Keratinocyte (primary cell): ENCODE measurements at regions not wholly inside any gene's neighbourhood (a gene's known extent, or its start where the extent isn't known, plus 50 kb on each side); places are given as distances from the start of the nearest gene placed in this dataset.

Experiments used
- DNase-seq: peaks from one replicate; pipeline ENCODE4 v3.0.0-alpha.2; 2011; ENCODE audit warnings: low read depth, missing footprints, low spot score
- FAIRE-seq: peaks from 2 replicates; lab custom pipeline; 2011; peaks lifted over from hg19 to GRCh38; lab: Jason Lieb, UNC
- H2AFZ ChIP-seq: 2 replicates; pipeline ENCODE4 v1.6.0; 2012; ENCODE audit warnings: low read length, control low read depth, inconsistent platforms; ENCODE audit not compliant: control insufficient read depth
- H3K27ac ChIP-seq: 2 replicates; pipeline ENCODE4 v1.5.1; 2011; ENCODE audit warnings: low read length; ENCODE audit not compliant: control insufficient read depth, insufficient read depth
- H3K27me3 ChIP-seq: 3 replicates; pipeline ENCODE4 v1.6.0; 2011; ENCODE audit warnings: low read length; ENCODE audit not compliant: control insufficient read depth, insufficient read depth; ENCODE audit errors: extremely low read depth
- H3K36me3 ChIP-seq, 2 experiments: 2 replicates in 1 of 2; 3 replicates in 1 of 2; pipeline ENCODE4 v1.5.1; 2011; ENCODE audit warnings: low read length in 2 of 2, mild to moderate bottlenecking in 1 of 2; ENCODE audit not compliant: control insufficient read depth in 2 of 2, insufficient read depth in 2 of 2; ENCODE audit errors: extremely low read depth in 1 of 2
- H3K4me1 ChIP-seq: 3 replicates; pipeline ENCODE4 v1.5.1; 2011; ENCODE audit warnings: low read length; ENCODE audit not compliant: control insufficient read depth, insufficient read depth; ENCODE audit errors: extremely low read depth
- H3K4me2 ChIP-seq: 3 replicates; pipeline ENCODE4 v1.6.0; 2011; ENCODE audit warnings: low read depth, low read length; ENCODE audit not compliant: control insufficient read depth, insufficient read depth; ENCODE audit errors: extremely low read depth
- H3K4me3 ChIP-seq, 3 experiments: fragments of 200-600 bp in 1 of 3; sonication (generic) in 1 of 3; 2 replicates in 2 of 3; 3 replicates in 1 of 3; pipeline ENCODE4 v1.5.1; 2011 to 2016; ENCODE audit warnings: low read length in 3 of 3, mild to moderate bottlenecking in 3 of 3, control low read depth in 2 of 3, inconsistent platforms in 1 of 3, low read depth in 1 of 3, mixed read lengths in 1 of 3, mixed run types in 1 of 3, moderate library complexity in 1 of 3; ENCODE audit not compliant: control insufficient read depth in 2 of 3, insufficient read depth in 2 of 3; ENCODE audit errors: extremely low read depth in 1 of 3
- H3K79me2 ChIP-seq: 2 replicates; pipeline ENCODE4 v1.6.0; 2012; ENCODE audit warnings: low read length; ENCODE audit not compliant: control insufficient read depth, insufficient read depth
- H3K9ac ChIP-seq: 3 replicates; pipeline ENCODE4 v1.6.0; 2011; ENCODE audit warnings: low read length; ENCODE audit not compliant: control insufficient read depth, insufficient read depth; ENCODE audit errors: extremely low read depth
- H3K9me1 ChIP-seq: 3 replicates; pipeline ENCODE4 v1.6.0; 2011; ENCODE audit warnings: low read length; ENCODE audit not compliant: control insufficient read depth, insufficient read depth; ENCODE audit errors: extremely low read depth
- H3K9me3 ChIP-seq: 2 replicates; pipeline ENCODE4 v1.5.1; 2012; ENCODE audit warnings: low read depth, low read length; ENCODE audit not compliant: control insufficient read depth
- H4K20me1 ChIP-seq: 3 replicates; pipeline ENCODE4 v1.6.0; 2011; ENCODE audit warnings: low read length; ENCODE audit not compliant: control insufficient read depth, insufficient read depth; ENCODE audit errors: extremely low read depth
- EZH2 ChIP-seq: IDR thresholded peaks from one replicate; pipeline ENCODE4 v1.6.1; 2012; ENCODE audit warnings: inconsistent platforms, mild to moderate bottlenecking, low read length, moderate library complexity
- dilution Hi-C: fragments of 300-500 bp; cut with MboI; formaldehyde crosslinking; loops from one replicate; pipeline ENCODE4 v1.7.0; 2020; ENCODE audit warnings: low sequenced_read_pairs; ENCODE audit not compliant: extremely low pct_ligation_motif_present
- TF ChIP-seq, protein P1 (sequence below), 3 experiments: IDR thresholded peaks in 1 of 3; conservative IDR thresholded peaks in 1 of 3; optimal IDR thresholded peaks in 1 of 3; 2 replicates in 2 of 3; 3 replicates in 1 of 3; pipeline versions ENCODE3 to v1.5.1; 2011; ENCODE audit warnings: low read length in 3 of 3, mild to moderate bottlenecking in 3 of 3, moderate library complexity in 2 of 3, control low read depth in 1 of 3, inconsistent platforms in 1 of 3; ENCODE audit not compliant: insufficient read depth in 2 of 3; ENCODE audit errors: extremely low read depth in 1 of 3

DNA sequence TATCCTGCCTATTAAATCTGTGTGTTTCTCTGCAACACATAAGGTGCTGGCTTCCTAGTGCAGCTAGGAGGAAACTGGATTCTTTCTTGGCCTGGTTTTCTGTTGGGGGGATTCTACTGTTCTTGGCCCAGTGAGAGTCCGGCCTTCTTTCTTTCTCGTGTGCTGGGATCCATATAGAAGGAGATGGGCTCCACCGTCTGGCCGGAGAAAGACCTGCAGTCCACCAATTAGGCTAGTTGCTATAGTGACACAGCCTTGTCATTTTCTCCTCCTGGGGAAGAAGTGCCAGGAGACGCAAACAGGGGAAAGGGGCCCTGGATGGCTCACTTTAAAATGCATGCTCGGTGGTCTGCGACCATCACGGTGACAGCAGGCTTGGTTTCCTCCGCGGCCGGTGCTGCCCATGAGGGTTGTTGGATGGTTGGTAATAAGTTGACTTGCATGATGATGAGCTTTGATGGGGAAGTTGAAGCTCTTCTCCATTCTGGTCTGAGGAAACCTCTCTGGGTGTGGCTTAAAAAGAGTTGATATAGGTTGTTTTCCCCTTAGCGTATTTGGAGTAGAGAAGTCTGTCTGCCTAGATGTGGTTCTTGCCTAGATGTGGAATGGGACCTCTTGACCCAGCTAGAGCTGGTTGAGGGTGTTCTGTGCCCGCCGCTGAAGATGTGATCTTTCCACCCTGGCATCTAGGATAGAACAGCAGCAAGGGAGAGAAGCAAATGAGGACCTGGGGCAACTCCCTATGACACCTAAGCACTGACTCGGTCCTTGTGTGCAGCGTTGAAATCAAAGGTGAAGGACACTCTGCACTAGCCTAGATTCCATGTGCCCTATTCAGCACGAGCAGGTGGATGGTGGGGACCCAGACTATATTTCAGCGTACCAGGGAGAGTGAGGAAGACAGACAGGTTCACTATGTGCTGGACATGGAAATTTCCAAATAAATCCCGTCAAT lies 1335.0 kb downstream of the BRD1 start:
- H3K9me1 ChIP-seq = no peaks in the 10 kb centered on the region
- H3K4me2 ChIP-seq = no peak overlapping the region
- dilution Hi-C loops = no loop called here
- H3K9ac ChIP-seq = no peak overlapping the region
- H3K4me3 ChIP-seq = no peak overlapping the region
- no peak for DNase-seq
- FAIRE-seq = no peak
- no peak overlapping the region for H3K27ac ChIP-seq
- H3K27me3 ChIP-seq = peaks cover 37% of the 10 kb centered on the region
- H2AFZ ChIP-seq = no peak overlapping the region
- no peaks in the 10 kb centered on the region for H3K79me2 ChIP-seq
- no peaks in the 10 kb centered on the region for H3K36me3 ChIP-seq
- H3K9me3 ChIP-seq = no peaks in the 10 kb centered on the region
- no peaks in the 10 kb centered on the region for H4K20me1 ChIP-seq
- no peak for TF ChIP-seq EZH2
- TF ChIP-seq, protein P1, sequence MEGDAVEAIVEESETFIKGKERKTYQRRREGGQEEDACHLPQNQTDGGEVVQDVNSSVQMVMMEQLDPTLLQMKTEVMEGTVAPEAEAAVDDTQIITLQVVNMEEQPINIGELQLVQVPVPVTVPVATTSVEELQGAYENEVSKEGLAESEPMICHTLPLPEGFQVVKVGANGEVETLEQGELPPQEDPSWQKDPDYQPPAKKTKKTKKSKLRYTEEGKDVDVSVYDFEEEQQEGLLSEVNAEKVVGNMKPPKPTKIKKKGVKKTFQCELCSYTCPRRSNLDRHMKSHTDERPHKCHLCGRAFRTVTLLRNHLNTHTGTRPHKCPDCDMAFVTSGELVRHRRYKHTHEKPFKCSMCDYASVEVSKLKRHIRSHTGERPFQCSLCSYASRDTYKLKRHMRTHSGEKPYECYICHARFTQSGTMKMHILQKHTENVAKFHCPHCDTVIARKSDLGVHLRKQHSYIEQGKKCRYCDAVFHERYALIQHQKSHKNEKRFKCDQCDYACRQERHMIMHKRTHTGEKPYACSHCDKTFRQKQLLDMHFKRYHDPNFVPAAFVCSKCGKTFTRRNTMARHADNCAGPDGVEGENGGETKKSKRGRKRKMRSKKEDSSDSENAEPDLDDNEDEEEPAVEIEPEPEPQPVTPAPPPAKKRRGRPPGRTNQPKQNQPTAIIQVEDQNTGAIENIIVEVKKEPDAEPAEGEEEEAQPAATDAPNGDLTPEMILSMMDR (optimal IDR thresholded peaks at IDR 0.05 in 1 of 3, IDR thresholded peaks at IDR 0.05 in 1 of 3, conservative IDR thresholded peaks at IDR 0.05 in 1 of 3; ENCODE audit: extremely low read depth in 1 of 3, insufficient read depth in 2 of 3, low read length in 3 of 3) = peak; percentile 78 to 91 (median 82)
- H3K4me1 ChIP-seq = no peaks in the 10 kb centered on the region

DNA sequence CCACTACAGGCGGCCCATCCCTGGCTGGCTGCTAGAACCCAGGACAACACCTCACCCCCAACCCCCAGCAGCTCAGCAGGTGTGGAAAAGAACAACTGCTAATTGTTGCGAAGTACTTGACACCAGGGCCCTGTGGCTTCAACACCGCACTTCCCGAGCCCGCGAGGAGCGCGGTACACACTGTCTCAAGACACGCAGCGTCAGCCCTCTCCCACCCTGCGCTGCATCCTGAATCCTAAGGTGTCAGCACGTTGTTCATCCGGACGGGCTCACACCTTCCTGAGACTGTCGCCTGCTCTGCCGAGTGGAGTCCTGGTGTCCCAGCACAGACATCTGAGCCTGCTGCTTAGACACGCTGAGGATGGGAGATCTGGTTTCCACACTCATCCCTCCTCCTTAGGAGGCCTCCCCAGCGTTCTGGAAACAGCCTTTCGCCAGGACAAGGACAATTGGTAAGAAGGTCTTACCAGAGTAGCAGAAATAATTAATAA lies 1336.2 kb downstream of the BRD1 start:
- H3K4me1 ChIP-seq = no peaks in the 10 kb centered on the region
- DNase-seq = no peak
- FAIRE-seq = no peak
- H3K36me3 ChIP-seq = no peaks in the 10 kb centered on the region
- H3K9ac ChIP-seq = no peak overlapping the region
- H3K4me3 ChIP-seq = no peak overlapping the region
- H3K9me1 ChIP-seq = no peaks in the 10 kb centered on the region
- no peak overlapping the region for H3K4me2 ChIP-seq
- dilution Hi-C loops = no loop called here
- no peak overlapping the region for H3K27ac ChIP-seq
- TF ChIP-seq, protein P1 (optimal IDR thresholded peaks at IDR 0.05 in 1 of 3, IDR thresholded peaks at IDR 0.05 in 1 of 3, conservative IDR thresholded peaks at IDR 0.05 in 1 of 3; ENCODE audit: extremely low read depth in 1 of 3, insufficient read depth in 2 of 3, low read length in 3 of 3) = no peak
- no peak for TF ChIP-seq EZH2
- no peaks in the 10 kb centered on the region for H3K79me2 ChIP-seq
- H3K9me3 ChIP-seq = no peaks in the 10 kb centered on the region
- H2AFZ ChIP-seq = no peak overlapping the region
- H3K27me3 ChIP-seq = peaks cover 37% of the 10 kb centered on the region
- no peaks in the 10 kb centered on the region for H4K20me1 ChIP-seq
